ENCODE measurements at regions not wholly inside any gene's neighbourhood (a gene's known extent, or its start where the extent isn't known, plus 50 kb on each side); places are given as distances from the start of the nearest gene placed in this dataset.

DNA sequence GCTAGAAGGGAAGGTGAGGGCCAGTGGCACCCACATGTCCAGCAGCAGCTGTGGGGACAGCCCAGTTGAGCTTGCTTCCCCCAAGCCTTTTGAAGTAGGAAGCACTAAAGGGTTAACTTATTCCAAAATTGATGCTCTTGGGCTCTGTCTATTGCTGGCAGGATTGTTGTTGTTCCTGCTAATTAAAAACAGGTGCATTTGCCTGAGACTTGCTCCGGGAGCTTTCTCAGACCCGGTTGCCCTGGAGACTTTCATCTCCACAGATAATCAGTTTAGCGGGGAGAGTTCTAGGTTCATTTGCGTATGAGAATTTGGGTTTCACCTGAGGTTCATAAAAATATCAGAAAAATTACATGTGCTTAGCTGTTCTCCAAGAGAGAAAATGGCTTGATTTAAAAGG, 277.3 kb downstream of the LRATD1 start:
- intact Hi-C loops (cut with micrococcal nuclease) = no loop called here
- H3K4me1 Mint-ChIP-seq = no peaks in the 10 kb centered on the region

DNA sequence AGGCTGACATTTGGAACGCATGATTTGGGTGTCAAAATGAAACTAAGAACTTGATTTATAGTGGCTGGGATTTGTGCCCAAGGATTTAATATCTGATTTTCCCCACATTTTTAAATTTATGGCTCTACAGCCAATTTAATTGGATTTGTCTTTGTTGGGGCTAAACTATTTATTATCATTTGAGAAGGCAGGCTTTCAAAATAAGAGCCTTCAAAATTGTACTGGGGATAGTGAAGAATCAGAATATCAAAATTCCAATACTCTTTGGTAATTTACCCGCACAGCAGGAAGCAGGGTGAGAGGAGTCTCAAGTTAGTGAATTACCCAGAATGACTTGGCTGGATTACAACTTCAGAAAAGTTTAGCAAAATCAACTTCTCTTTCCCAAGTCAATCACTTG, 278.1 kb downstream of the LRATD1 start:
- Mint-ChIP-seq H3K27ac (no peak overlapping the region), H3K4me1 (no peaks in the 10 kb centered on the region), H3K4me3 (no peak overlapping the region), H3K9me3 (ENCODE audit: insufficient read depth) (no peaks in the 10 kb centered on the region), H3K27me3 (no peaks in the 10 kb centered on the region)
- Histone ChIP-seq H3K27me3 (replicated peaks in 1 of 4; ENCODE audit: control extremely low read depth in 1 of 4, control insufficient read depth in 3 of 4, insufficient read depth in 4 of 4, low read length in 3 of 4) (no peaks in the 10 kb centered on the region), H3K4me1 (ENCODE audit: control insufficient read depth in 2 of 2, insufficient read depth in 2 of 2, low read length in 2 of 2) (no peaks in the 10 kb centered on the region), H3K4me2 (replicated peaks; ENCODE audit: low read depth, low read length, poor library complexity, severe bottlenecking) (no peak overlapping the region), H3K9me3 (ENCODE audit: control extremely low read depth in 1 of 3, control insufficient read depth in 2 of 3, insufficient read depth in 1 of 3, low read length in 2 of 3) (no peaks in the 10 kb centered on the region), H3K27ac (ENCODE audit: low read length in 2 of 2) (no peak overlapping the region), H4K20me1 (ENCODE audit: control insufficient read depth, insufficient read depth, low read length, poor library complexity, severe bottlenecking) (no peaks in the 10 kb centered on the region), H2AFZ (ENCODE audit: insufficient read depth, low read depth, low read length, poor library complexity, severe bottlenecking) (no peak overlapping the region), H3K79me2 (ENCODE audit: control insufficient read depth, insufficient read depth, low read length) (no peaks in the 10 kb centered on the region), H3K4me3 (ENCODE audit: control extremely low read depth in 1 of 5, extremely low read depth in 1 of 5, insufficient read depth in 1 of 5, low read depth in 2 of 5, low read length in 4 of 5) (no peak overlapping the region), H3K36me3 (replicated peaks in 1 of 2; ENCODE audit: control extremely low read depth in 1 of 2, control insufficient read depth in 1 of 2, extremely low read depth in 1 of 2, insufficient read depth in 2 of 2, low read length in 1 of 2) (no peaks in the 10 kb centered on the region), H3K9ac (ENCODE audit: low read length) (no peak overlapping the region)
- ChIA-PET POLR2A (no interaction called here), CTCF (no interaction called here)
- intact Hi-C loops (cut with micrococcal nuclease) = no loop called here
- no peak for TF ChIP-seq EZH2 (IDR thresholded peaks at IDR 0.05; ENCODE audit: borderline replicate concordance, insufficient read depth, low read depth, low read length, poor library complexity, severe bottlenecking)
- TF ChIP-seq, protein P1, sequence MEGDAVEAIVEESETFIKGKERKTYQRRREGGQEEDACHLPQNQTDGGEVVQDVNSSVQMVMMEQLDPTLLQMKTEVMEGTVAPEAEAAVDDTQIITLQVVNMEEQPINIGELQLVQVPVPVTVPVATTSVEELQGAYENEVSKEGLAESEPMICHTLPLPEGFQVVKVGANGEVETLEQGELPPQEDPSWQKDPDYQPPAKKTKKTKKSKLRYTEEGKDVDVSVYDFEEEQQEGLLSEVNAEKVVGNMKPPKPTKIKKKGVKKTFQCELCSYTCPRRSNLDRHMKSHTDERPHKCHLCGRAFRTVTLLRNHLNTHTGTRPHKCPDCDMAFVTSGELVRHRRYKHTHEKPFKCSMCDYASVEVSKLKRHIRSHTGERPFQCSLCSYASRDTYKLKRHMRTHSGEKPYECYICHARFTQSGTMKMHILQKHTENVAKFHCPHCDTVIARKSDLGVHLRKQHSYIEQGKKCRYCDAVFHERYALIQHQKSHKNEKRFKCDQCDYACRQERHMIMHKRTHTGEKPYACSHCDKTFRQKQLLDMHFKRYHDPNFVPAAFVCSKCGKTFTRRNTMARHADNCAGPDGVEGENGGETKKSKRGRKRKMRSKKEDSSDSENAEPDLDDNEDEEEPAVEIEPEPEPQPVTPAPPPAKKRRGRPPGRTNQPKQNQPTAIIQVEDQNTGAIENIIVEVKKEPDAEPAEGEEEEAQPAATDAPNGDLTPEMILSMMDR (IDR thresholded peaks at IDR 0.05) = no peak
- no CpG with 5 or more reads among the region's 2 CpGs for WGBS (ENCODE audit: insufficient coverage)
- DNase-seq = no peak
- no peak for ATAC-seq (ENCODE audit: low read depth)

More for the DNA sequence above, 277.3 kb downstream of the LRATD1 start:
- Histone ChIP-seq H2AFZ (ENCODE audit: insufficient read depth, low read depth, low read length, poor library complexity, severe bottlenecking) (no peak overlapping the region), H3K27me3 (replicated peaks in 1 of 4; ENCODE audit: control extremely low read depth in 1 of 4, control insufficient read depth in 3 of 4, insufficient read depth in 4 of 4, low read length in 3 of 4) (no peaks in the 10 kb centered on the region), H3K9me3 (ENCODE audit: control extremely low read depth in 1 of 3, control insufficient read depth in 2 of 3, insufficient read depth in 1 of 3, low read length in 2 of 3) (no peaks in the 10 kb centered on the region), H3K36me3 (replicated peaks in 1 of 2; ENCODE audit: control extremely low read depth in 1 of 2, control insufficient read depth in 1 of 2, extremely low read depth in 1 of 2, insufficient read depth in 2 of 2, low read length in 1 of 2) (no peaks in the 10 kb centered on the region), H3K4me3 (ENCODE audit: control extremely low read depth in 1 of 5, extremely low read depth in 1 of 5, insufficient read depth in 1 of 5, low read depth in 2 of 5, low read length in 4 of 5) (no peak overlapping the region), H3K79me2 (ENCODE audit: control insufficient read depth, insufficient read depth, low read length) (no peaks in the 10 kb centered on the region), H3K4me2 (replicated peaks; ENCODE audit: low read depth, low read length, poor library complexity, severe bottlenecking) (no peak overlapping the region), H3K4me1 (ENCODE audit: control insufficient read depth in 2 of 2, insufficient read depth in 2 of 2, low read length in 2 of 2) (no peaks in the 10 kb centered on the region), H3K9ac (ENCODE audit: low read length) (no peak overlapping the region), H3K27ac (ENCODE audit: low read length in 2 of 2) (no peak overlapping the region), H4K20me1 (ENCODE audit: control insufficient read depth, insufficient read depth, low read length, poor library complexity, severe bottlenecking) (no peaks in the 10 kb centered on the region)
- TF ChIP-seq, protein P1 (IDR thresholded peaks at IDR 0.05) = no peak
- no peak for TF ChIP-seq EZH2 (IDR thresholded peaks at IDR 0.05; ENCODE audit: borderline replicate concordance, insufficient read depth, low read depth, low read length, poor library complexity, severe bottlenecking)
- Mint-ChIP-seq H3K9me3 (ENCODE audit: insufficient read depth) (no peaks in the 10 kb centered on the region), H3K4me3 (no peak overlapping the region), H3K27me3 (no peaks in the 10 kb centered on the region), H3K27ac (no peak overlapping the region)
- DNase-seq (no peak), ATAC-seq (ENCODE audit: low read depth) (no peak)
- POLR2A ChIA-PET = no interaction called here
- WGBS (ENCODE audit: insufficient coverage) = no CpG with 5 or more reads among the region's 4 CpGs
- CTCF ChIA-PET = interaction anchor here (0.7 to 0.9 kb wide), 2 partner anchors 9 to 395 kb away, joined by 3 read pairs; no protein-coding TSS in a partner anchor

Measured in B cell (primary cell).